Left cardiac atrium (tissue), 4 donors: ENCODE measurements at regions not wholly inside any gene's neighbourhood (a gene's known extent, or its start where the extent isn't known, plus 50 kb on each side); places are given as distances from the start of the nearest gene placed in this dataset.
"Not testable (repeated sequence)": the region's sequence is repeated elsewhere in the genome, so short reads cannot be mapped to it uniquely, and the experiment has no call there.

Source experiments
- ATAC-seq, 2 donors: fragments of 200-7000 bp; cut with Tn5 transposase; one replicate each; pipeline ENCODE4 v1.9.1; 2020; ENCODE audit warnings: mild to moderate bottlenecking in 2 of 2, moderate library complexity in 2 of 2
- DNase-seq: peaks from one replicate; pipeline ENCODE4 v3.0.0-alpha.2; 2020
- intact Hi-C, 2 donors: fragments of 100-400 bp; cut with DNase I; formaldehyde crosslinking; loops; one replicate each; pipeline versions ENCODE4 v1.14.1 to v1.15.1; 2022 to 2023
- donor health status: DM: no; HTN: yes; CAD: no.
- donor health status: DM: no; HTN: yes; CAD: no; lungs with severe emphysema.
- donor health status: DM: yes; HTN: yes; CAD: no.
- donor health status: Dilated cardiomyopathy.

- intact Hi-C loops, result no loop called here
- DNase-seq (no peak), ATAC-seq (no peak)
These were observed 142.0 kb upstream of the LAMA2 start for GRCh38 chr6:128740951-128741350.

- DNase-seq (no peak), ATAC-seq (no peak)
- intact Hi-C loops, result no loop called here
These were observed 143.8 kb upstream of the LAMA2 start for GRCh38 chr6:128739112-128739511.

DNA sequence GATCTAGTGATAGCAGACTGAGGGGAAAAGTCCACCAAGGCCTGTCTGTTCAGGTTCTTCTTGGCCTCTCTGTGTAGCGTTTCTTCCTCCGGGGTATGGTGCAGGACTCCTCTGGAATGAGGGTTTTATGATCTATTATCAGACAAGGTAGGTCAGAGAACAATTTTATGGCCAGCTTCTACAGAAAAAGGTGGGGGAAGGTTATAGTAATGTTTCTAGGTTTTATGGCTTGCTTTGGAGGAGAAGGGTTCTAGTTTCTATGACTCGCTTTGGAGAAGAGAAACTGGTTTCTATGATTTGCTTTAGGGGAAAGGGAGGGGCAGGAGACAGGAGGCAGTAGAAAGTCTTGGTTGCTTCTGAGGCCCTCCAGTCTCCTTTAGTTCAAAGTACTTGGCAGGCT, 144.8 kb upstream of the LAMA2 start:
- DNase-seq, result no peak
- intact Hi-C loops, result no loop called here
- ATAC-seq, result no peak

- intact Hi-C loops, result no loop called here
- no peak for ATAC-seq
- DNase-seq, result no peak
These were observed 146.2 kb upstream of the LAMA2 start for GRCh38 chr6:128736780-128737179.

- ATAC-seq, result peak; percentile 69 to 85
- no peak for DNase-seq
These were observed 151.4 kb upstream of the LAMA2 start for GRCh38 chr6:128731249-128732165.

GRCh38 chr6:128727500-128727899, 155.4 kb upstream of the LAMA2 start:
- no peak for ATAC-seq
- DNase-seq, result no peak
- intact Hi-C loops, result loop anchor here in 1 of 2 donors (10.0 kb wide), 1 partner anchor 203 kb away; the partner anchor contains the start of gene PTPRK

More at GRCh38 chr6:128731249-128732165, 151.4 kb upstream of the LAMA2 start:
- intact Hi-C loops, result loop anchor here (5.0 kb wide), 1 partner anchor 994 kb away; no protein-coding TSS in a partner anchor

DNA sequence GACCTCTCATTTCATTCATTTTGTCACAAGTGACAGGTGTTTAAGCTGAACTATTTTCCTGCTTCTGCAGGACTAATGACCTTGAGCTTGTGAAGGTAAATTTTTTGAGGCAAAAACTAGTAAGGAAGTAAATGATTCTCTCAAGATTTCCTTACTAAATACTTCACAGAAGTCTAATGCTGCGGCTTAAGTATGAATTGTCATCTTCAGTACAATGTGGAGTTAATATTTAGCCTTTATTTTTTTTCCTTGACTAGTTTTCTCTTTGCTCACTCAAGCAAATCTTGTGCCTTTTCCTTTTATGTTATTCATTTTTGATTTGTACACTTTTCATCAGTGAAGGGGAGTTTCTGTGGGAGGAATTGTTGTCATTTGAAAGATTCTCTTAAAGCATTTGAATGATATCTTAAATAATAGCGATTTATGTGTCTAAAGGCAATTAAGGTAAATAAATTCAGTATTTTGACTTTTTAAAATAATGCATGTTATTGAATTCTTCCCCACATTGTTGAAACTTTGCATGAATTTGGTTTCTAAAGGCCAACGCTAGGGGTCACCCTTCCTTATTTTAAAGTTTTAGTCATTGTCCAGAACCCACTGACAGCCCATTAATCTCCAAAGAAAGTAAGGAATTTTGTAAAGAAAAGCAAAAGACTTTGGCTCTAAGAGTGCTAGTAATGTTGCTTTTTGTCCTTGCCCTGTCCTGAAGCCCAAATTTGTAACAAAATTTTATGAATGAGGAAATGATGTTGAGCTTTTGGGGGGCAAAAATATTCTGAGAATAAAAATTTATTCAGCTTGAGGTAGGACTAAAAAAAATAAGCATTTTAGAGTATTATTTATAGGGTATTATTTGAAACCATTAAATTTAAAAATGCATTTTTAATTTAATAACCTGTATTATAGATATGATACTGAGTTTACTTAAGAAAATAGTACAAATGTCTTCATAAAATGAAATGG, 157.4 kb upstream of the LAMA2 start:
- intact Hi-C loops, result loop anchor here in 1 of 2 donors (10.0 kb wide), 1 partner anchor 201 kb away; the partner anchor contains the start of gene PTPRK
- ATAC-seq (no peak), DNase-seq (no peak)

GRCh38 chr6:128724738-128725137, 158.2 kb upstream of the LAMA2 start:
- no peak for ATAC-seq
- intact Hi-C loops, result loop anchor here in 1 of 2 donors (10.0 kb wide), 1 partner anchor 200 kb away; the partner anchor contains the start of gene PTPRK

DNA sequence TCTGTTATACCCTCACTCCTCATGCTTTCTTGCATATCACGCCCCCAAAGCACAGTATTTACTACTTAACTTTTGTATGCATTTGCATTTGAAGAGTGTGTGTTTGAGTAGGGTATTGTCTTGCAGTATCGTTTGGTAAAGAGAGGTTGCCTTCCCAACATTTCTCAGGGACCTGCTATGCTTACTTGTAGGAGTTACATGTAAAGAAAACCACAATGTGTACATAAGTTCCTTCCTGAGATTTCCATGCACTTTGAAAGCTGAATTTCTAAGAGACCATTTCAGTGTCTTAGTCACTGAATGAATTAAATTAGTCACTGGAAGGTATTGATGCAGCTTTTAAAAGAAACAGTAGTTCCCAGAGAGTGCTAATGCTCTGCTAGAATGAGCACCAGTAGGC, 159.3 kb upstream of the LAMA2 start:
- DNase-seq, result no peak
- intact Hi-C loops, result loop anchor here in 1 of 2 donors (10.0 kb wide), 1 partner anchor 199 kb away; the partner anchor contains the start of gene PTPRK
- no peak for ATAC-seq

More at GRCh38 chr6:128724738-128725137, 158.2 kb upstream of the LAMA2 start:
- DNase-seq, result no peak

- no peak for ATAC-seq
- intact Hi-C loops, result loop anchor here in 1 of 2 donors (10.0 kb wide), 1 partner anchor 196 kb away; the partner anchor contains the start of gene PTPRK
- DNase-seq, result no peak
These were observed 162.0 kb upstream of the LAMA2 start for GRCh38 chr6:128720891-128721290.

- DNase-seq, result no peak
- intact Hi-C loops, result loop anchor here in 1 of 2 donors (10.0 kb wide), 1 partner anchor 195 kb away; the partner anchor contains the start of gene PTPRK
- no peak for ATAC-seq
These were observed 163.2 kb upstream of the LAMA2 start for GRCh38 chr6:128719786-128720185.

- no peak for ATAC-seq
- intact Hi-C loops, result no loop called here
- no peak for DNase-seq
These were observed 169.5 kb upstream of the LAMA2 start for GRCh38 chr6:128713461-128713860.

DNA sequence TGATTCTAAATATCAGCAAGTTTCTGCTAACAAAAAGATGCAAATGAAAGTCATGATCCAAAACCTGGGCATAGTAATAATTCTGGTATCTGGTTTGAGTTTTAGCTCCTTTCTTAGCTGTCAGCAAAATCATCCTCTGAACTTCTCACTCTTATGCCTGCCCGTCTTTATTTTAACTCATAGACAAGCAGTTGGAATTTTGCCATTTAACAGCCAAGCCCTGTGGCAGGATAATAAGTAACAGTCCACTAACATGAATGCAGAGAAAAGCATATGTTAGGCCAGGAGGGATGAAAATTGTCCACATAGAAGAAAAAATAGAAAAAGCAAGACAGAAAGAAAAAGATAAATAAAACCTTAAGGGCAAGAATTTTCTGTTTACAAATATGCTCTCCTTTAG, 170.0 kb upstream of the LAMA2 start:
- intact Hi-C loops, result no loop called here
- ATAC-seq (no peak), DNase-seq (no peak)

GRCh38 chr6:128711149-128711548, 171.8 kb upstream of the LAMA2 start:
- no peak for ATAC-seq
- intact Hi-C loops, result no loop called here
- no peak for DNase-seq

DNA sequence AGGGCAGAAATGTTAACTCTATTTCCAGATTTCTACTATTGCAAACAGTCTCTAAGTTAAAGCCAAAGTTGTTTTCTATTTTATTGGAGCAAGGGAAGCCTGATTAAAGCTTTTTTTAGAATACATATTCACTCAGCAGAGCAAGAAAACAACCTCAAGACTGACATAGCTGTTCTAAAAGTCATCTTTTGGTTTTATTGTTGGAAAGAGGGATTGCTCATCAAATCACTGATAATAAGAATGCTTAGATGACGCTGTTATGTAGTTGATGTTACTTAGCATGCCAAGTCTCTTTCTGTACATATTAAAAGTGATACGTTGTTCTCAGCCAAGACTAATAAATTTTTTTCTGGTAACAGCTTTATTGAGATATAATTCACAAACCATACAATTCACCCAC, 172.6 kb upstream of the LAMA2 start:
- DNase-seq, result no peak
- ATAC-seq, result no peak
- intact Hi-C loops, result no loop called here

DNA sequence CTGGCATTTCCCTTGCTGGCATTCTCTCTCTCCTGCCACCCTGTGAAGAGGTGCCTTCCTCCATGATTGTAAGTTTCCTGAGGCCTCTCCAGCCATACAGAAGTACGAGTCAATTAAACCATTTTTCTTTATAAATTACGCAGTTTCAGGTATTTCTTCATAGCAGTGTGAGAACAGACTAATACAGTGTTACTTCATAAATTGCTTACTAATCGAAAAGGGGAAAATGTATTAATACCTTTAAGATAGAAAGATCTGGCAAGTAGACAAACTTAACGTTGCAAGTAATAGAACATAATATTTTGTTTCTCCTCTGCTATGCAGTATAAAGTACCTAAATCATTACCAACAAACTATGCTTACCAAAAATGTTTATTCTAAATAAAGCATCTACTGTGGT, 178.3 kb upstream of the LAMA2 start:
- intact Hi-C loops, result no loop called here
- DNase-seq, result no peak
- ATAC-seq, result no peak

DNA sequence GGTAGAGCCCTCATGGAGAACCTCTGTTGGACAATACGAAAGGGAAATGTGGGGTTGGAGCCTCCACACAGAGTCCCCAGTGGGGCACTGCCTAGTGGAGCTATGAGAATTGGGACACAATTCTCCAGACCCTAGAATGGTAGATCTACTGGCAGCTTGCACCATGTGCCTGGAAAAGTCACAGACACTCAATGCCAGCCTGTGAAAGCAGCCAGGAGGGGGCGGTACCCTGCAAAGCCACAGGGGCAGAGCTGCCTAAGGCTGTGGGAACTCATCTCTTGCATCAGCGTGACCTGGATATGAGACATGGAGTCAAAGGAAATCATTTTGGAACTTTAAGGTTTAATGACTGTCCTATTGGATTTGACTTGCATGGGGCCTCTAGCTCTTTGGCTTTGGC, 179.1 kb upstream of the LAMA2 start:
- intact Hi-C loops, DNase-seq, ATAC-seq: not testable (repeated sequence)

DNA sequence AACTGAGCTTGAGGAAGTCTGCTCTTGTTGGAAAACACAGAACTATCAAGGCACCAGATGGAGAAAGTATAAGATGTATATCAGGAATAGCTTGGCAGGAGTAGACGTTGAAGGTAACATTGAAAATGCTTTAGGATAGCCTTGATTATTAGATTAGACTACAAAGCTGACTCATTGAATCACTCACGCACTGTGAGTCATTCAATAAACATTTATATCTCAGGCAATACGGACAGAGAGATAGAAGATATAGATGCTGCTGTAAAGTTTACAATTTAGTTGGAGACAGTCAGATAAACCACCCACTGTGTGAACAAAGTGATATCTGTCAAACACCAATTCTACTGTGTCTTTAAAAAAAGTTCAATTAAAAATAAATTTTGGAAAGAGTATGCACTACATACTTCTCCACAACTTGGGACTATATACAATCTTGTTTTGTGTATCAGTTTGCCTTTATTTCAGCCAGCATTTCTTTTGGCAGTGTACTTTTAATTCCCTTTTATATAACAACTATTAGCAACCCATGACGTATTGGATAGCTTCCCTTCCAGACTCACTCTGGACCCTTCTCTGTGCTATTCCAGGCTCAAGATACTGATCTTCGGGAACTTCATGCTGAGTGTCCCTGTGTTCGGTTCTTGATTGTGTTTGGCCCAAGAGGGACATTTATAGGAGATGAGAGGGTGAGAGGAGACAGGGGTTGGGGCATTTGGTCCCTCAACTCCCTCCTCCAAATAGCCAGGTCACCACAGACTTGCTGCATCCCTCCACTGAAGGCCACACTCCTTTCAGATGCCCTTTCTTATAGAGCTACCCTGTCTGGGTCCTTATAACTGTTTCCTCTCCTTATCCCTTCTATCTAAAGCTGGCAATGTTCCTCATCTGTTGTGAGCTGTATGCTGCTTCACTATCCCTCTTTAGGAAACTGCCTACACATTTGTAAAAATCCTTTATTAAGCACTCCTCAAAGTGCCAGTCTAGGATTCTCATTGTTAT, 176.6 kb upstream of the PTPRK start:
- DNase-seq (no peak), ATAC-seq (no peak)
- intact Hi-C loops, result no loop called here
